Upper lobe of left lung (tissue), 6 donors: ENCODE measurements at regions not wholly inside any gene's neighbourhood (a gene's known extent, or its start where the extent isn't known, plus 50 kb on each side); places are given as distances from the start of the nearest gene placed in this dataset.

Experiments
- ATAC-seq, 2 donors: fragments of 200-7000 bp; cut with Tn5 transposase; one replicate each; pipeline ENCODE4 v1.9.1; 2022; ENCODE audit warnings: mild to moderate bottlenecking in 2 of 2, moderate library complexity in 2 of 2; ENCODE audit not compliant: low FRiP score in 2 of 2
- DNase-seq, 2 donors: peaks; one replicate each; pipeline ENCODE4 v3.0.0-alpha.2; 2019 to 2020
- H3K27ac ChIP-seq, 4 donors: fragments of 200-600 bp; sonication (generic); one replicate each; pipeline ENCODE4 v1.5.1; 2016 to 2019
- H3K27me3 ChIP-seq, 4 donors: fragments of 200-600 bp; sonication (generic); one replicate each; pipeline ENCODE4 v1.5.1; 2017 to 2019
- H3K36me3 ChIP-seq, 4 donors: fragments of 200-600 bp; sonication (generic); one replicate each; pipeline ENCODE4 v1.5.1; 2016 to 2019
- H3K4me1 ChIP-seq, 4 donors: fragments of 200-600 bp; sonication (generic); one replicate each; pipeline ENCODE4 v1.5.1; 2018 to 2019
- H3K4me3 ChIP-seq, 4 donors: fragments of 200-600 bp; sonication (generic); one replicate each; pipeline ENCODE4 v1.5.1; 2017 to 2019; ENCODE audit warnings: mild to moderate bottlenecking in 2 of 4, moderate library complexity in 1 of 4
- H3K9me3 ChIP-seq, 4 donors: fragments of 200-600 bp; sonication (generic); one replicate each; pipeline ENCODE4 v1.5.1; 2018 to 2019
- CTCF ChIP-seq, 6 experiments: fragments of 450-650 bp in 4 of 6; fragments of 200-600 bp in 2 of 6; sonication (generic) in 2 of 6; IDR thresholded peaks; one replicate each; pipeline ENCODE4 v1.5.1; 2016 to 2019; ENCODE audit warnings: antibody characterized with exemption in 6 of 6
- EP300 ChIP-seq, 4 donors: sonication (generic); formaldehyde crosslinking; IDR thresholded peaks; one replicate each; pipeline ENCODE4 v1.5.1; 2017; ENCODE audit warnings: antibody characterized with exemption in 4 of 4, control low read depth in 2 of 4
- POLR2A ChIP-seq, 4 donors: fragments of 450-650 bp; IDR thresholded peaks; one replicate each; pipeline ENCODE4 v1.5.1; 2016 to 2017; ENCODE audit warnings: antibody characterized with exemption in 4 of 4, mild to moderate bottlenecking in 2 of 4
- POLR2AphosphoS5 ChIP-seq, 2 donors: sonication (generic); formaldehyde crosslinking; IDR thresholded peaks; one replicate each; pipeline ENCODE4 v1.5.1; 2017; ENCODE audit warnings: antibody characterized with exemption in 2 of 2
- WGBS, 2 donors: methylation state at CpG; one replicate each; pipeline ENCODE4 v1.1.5; 2017 to 2018; 5-methylcytosine and 5-hydroxymethylcytosine counted together
- donor health status: DM: no; HTN: no; CAD: no; lungs with moderate emphysema.
- donor health status: DM: no; HTN: yes; CAD: no; lungs with severe emphysema.

GRCh38 chr12:17829813-17830212 lies 260.2 kb downstream of the RERGL start:
- Histone ChIP-seq H3K27me3 (no peaks in the 10 kb centered on the region), H3K9me3 (no peaks in the 10 kb centered on the region), H3K4me3 (no peak overlapping the region), H3K27ac (no peak overlapping the region), H3K4me1 (no peaks in the 10 kb centered on the region), H3K36me3 (no peaks in the 10 kb centered on the region)
- 93 to 100% methylated on average over 1 of the region's 1 CpG for WGBS, 2 donors
- DNase-seq, result no peak
- TF ChIP-seq POLR2AphosphoS5 (IDR thresholded peaks at IDR 0.05), result no peak
- no peak for TF ChIP-seq CTCF (IDR thresholded peaks at IDR 0.05)
- TF ChIP-seq EP300 (IDR thresholded peaks at IDR 0.05), result no peak
- no peak for TF ChIP-seq POLR2A (IDR thresholded peaks at IDR 0.05)
- no peak for ATAC-seq

GRCh38 chr12:17818931-17819330 lies 271.1 kb downstream of the RERGL start:
- ATAC-seq, result no peak
- Histone ChIP-seq H3K36me3 (no peaks in the 10 kb centered on the region), H3K4me1 (no peaks in the 10 kb centered on the region), H3K9me3 (peaks cover 0 to 3% (median 0%) of the 10 kb centered on the region in 4 donors), H3K4me3 (no peak overlapping the region), H3K27me3 (no peaks in the 10 kb centered on the region), H3K27ac (no peak overlapping the region)
- TF ChIP-seq EP300 (IDR thresholded peaks at IDR 0.05) (no peak), CTCF (IDR thresholded peaks at IDR 0.05) (no peak), POLR2AphosphoS5 (IDR thresholded peaks at IDR 0.05) (no peak), POLR2A (IDR thresholded peaks at IDR 0.05) (no peak)
- no peak for DNase-seq

GRCh38 chr12:17810399-17810798 lies 279.6 kb downstream of the RERGL start:
- DNase-seq (no peak), ATAC-seq (no peak)
- Histone ChIP-seq H3K4me3 (no peak overlapping the region), H3K36me3 (no peaks in the 10 kb centered on the region), H3K4me1 (no peaks in the 10 kb centered on the region), H3K9me3 (peaks cover 0 to 20% (median 0%) of the 10 kb centered on the region in 4 donors), H3K27ac (no peak overlapping the region), H3K27me3 (no peaks in the 10 kb centered on the region)
- 64 to 86% methylated on average over 3 of the region's 3 CpGs for WGBS, 2 donors
- TF ChIP-seq CTCF (IDR thresholded peaks at IDR 0.05), result no peak
- no peak for TF ChIP-seq EP300 (IDR thresholded peaks at IDR 0.05)
- TF ChIP-seq POLR2A (IDR thresholded peaks at IDR 0.05), result no peak
- TF ChIP-seq POLR2AphosphoS5 (IDR thresholded peaks at IDR 0.05), result no peak

- WGBS, 2 donors, result 50 to 59% methylated on average over 1 of the region's 1 CpG
- ATAC-seq (no peak), DNase-seq (no peak)
- no peak overlapping the region for H3K27ac ChIP-seq
- H3K36me3 ChIP-seq, result no peaks in the 10 kb centered on the region
- H3K9me3 ChIP-seq, result peaks cover 0 to 20% (median 0%) of the 10 kb centered on the region in 4 donors
- no peak for TF ChIP-seq CTCF (IDR thresholded peaks at IDR 0.05)
- no peaks in the 10 kb centered on the region for H3K4me1 ChIP-seq
- H3K4me3 ChIP-seq, result no peak overlapping the region
- H3K27me3 ChIP-seq, result no peaks in the 10 kb centered on the region
These were observed 280.8 kb downstream of the RERGL start for GRCh38 chr12:17809206-17809605.

- H3K4me3 ChIP-seq, result no peak overlapping the region
- no peaks in the 10 kb centered on the region for H3K36me3 ChIP-seq
- H3K27me3 ChIP-seq, result no peaks in the 10 kb centered on the region
- no peaks in the 10 kb centered on the region for H3K4me1 ChIP-seq
- DNase-seq (no peak), ATAC-seq (no peak)
- H3K9me3 ChIP-seq, result no peaks in the 10 kb centered on the region
- no peak for TF ChIP-seq EP300 (IDR thresholded peaks at IDR 0.05)
- 78% methylated on average over 15 of the region's 15 CpGs for WGBS, 2 donors
- no peak overlapping the region for H3K27ac ChIP-seq
These were observed 287.0 kb downstream of the RERGL start for GRCh38 chr12:17802657-17803641.
